Endometrial microvascular endothelial cells (primary cell): ENCODE measurements at regions not wholly inside any gene's neighbourhood (a gene's known extent, or its start where the extent isn't known, plus 50 kb on each side); places are given as distances from the start of the nearest gene placed in this dataset.
"Not testable (repeated sequence)": the region's sequence is repeated elsewhere in the genome, so short reads cannot be mapped to it uniquely, and the experiment has no call there.

Experiments
- in situ Hi-C: cut with HindIII; loops from 2 replicates; pipeline ENCODE4 v1.10.0; 2017; ENCODE audit warnings: low sequenced_read_pairs, low pct_unique_long_range_greater_than_20kb; ENCODE audit errors: inconsistent ontology term

GRCh38 chr18:55988537-55988936 lies 400.5 kb upstream of the TCF4 start:
- in situ Hi-C loops = no loop called here

DNA sequence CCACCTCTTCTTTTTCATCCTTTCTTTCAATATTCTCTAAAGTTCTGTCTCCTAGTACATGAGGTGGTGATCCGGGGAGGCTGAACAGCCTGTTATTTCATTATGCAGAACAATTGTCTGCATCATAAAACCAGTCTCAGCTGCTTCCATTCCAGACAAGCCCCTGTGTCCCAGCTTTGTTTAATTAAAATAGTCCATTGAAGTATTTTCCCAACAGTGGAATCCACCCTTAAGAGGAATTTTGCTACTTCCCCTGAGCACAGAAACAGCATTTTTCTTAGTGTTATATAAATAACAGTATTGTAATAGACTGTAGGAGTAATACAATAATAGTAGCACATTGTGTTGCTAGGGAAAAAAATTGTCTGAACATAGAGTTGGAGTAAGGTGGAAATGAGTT lies 395.4 kb upstream of the TCF4 start:
- in situ Hi-C loops = no loop called here

- in situ Hi-C loops = no loop called here
These were observed 395.0 kb upstream of the TCF4 start for GRCh38 chr18:55982992-55983391.

GRCh38 chr18:55981712-55982475 lies 393.9 kb upstream of the TCF4 start:
- in situ Hi-C loops = no loop called here

GRCh38 chr18:55974521-55974920 lies 386.5 kb upstream of the TCF4 start:
- in situ Hi-C loops = no loop called here

- in situ Hi-C loops = no loop called here
These were observed 380.6 kb upstream of the TCF4 start for GRCh38 chr18:55968550-55968949.

DNA sequence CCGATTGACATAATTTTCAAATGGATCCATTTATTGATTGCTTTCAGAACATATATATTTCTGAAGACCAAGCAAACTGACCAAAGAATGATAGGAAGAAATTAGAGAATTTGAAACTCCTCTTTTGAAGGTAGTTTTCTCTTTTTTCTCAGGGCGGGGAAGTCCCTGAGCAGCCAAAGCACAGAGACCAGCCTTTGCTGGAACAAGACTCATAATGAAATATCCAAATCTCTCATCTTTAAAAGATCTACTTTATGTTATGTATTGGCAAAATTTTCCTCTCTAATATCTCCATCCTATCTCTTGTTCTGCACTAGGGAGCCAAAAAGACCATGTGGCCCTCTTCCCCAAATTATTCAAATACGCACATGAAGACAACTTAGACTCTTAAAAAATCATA lies 379.0 kb upstream of the TCF4 start:
- in situ Hi-C loops = no loop called here

DNA sequence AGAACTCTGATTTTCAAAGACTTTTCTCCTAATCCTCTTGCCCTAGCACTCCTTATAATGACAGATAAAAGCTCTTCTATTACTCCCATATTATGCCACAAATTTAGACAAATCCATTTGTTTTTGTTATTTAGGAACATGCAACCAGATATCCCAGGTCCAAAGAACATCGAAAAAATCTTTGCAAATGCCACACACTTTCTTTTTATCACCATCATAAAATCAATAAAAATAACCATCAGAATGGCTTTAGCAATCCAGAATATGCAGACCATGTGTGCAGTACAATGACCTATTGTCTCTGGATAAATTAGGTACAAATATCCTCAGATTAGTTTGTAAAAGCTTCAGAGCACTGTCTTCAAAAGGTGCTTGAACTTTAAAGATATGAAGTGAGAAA lies 376.2 kb upstream of the TCF4 start:
- in situ Hi-C loops = no loop called here

- in situ Hi-C loops = no loop called here
These were observed 365.3 kb upstream of the TCF4 start for GRCh38 chr18:55953326-55953725.

GRCh38 chr18:55951738-55952137 lies 363.7 kb upstream of the TCF4 start:
- in situ Hi-C loops = not testable (repeated sequence)

DNA sequence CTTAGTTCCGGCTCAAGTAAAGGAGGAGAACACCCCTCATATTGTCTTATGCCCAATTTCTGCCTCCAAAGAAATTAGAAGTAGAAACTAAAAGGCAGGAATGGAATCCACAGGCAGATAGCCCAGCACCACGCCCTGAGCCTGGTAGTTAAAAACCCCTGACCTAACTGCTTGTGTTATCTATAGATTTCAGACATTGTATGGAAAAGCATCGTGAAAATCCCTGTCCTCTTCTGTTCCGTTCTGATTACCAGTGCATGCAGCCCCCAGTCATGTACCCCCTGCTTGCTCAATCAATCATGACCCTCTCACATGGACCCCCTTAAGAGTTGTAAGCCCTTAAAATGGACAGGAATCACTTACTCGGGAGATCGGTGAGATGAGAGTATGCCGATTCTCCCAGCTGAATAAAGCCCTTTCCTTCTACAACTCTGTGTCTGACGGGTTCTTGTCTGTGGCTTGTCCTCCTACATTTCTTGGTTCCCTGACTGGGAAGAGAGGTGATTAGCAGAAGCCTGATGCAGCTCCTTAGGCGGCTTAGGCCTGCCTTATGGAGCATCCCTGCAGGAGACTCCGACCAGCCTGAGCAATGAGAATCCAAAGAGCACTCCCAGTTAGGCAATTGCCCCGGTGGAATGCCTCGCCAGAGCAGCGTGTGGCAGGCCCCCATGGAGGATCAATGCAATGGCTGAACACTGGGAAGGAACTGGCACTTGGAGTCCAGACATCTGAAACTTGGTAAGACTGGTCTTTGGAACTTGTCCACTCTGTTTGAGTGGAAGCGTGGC lies 362.6 kb upstream of the TCF4 start:
- in situ Hi-C loops = no loop called here

DNA sequence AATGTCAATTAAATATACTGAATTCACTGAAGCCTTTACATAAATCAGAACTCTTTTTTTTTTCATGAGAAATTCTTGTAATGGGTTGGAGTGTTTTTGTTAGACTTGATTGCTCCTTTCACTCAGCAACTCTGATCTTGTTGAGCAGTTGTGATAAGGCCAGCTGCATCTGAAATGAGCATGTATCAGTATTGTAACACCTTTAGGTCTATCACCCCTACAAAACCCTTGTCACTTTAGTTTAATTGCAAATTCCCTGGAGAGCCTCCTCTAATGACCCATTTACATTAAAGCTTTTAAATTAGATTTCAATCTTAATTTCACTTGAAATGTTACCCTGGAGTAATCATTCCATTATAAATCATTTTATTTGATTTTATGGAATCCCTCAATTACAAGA lies 346.8 kb upstream of the TCF4 start:
- in situ Hi-C loops = no loop called here

DNA sequence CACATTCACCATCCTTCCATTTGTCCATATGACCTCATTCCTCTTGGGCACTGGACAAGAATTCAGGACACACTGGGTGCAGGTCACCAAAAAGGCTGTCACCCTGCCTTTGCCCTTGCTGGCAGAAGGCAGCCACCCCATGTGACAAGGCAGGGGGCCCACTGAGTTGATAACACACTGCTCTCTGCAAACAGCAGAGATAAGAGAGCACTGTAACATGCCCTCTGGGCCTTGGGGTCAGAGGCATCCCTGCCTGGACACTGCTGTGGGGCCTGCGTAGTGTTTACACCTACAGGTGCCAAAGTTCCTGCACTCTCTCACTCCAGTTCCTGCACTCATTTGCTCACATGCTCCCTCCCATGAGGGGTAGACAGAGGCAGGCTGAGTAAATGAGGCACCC lies 344.7 kb upstream of the TCF4 start:
- in situ Hi-C loops = no loop called here

- in situ Hi-C loops = no loop called here
These were observed 339.8 kb upstream of the TCF4 start for GRCh38 chr18:55927831-55928230.

DNA sequence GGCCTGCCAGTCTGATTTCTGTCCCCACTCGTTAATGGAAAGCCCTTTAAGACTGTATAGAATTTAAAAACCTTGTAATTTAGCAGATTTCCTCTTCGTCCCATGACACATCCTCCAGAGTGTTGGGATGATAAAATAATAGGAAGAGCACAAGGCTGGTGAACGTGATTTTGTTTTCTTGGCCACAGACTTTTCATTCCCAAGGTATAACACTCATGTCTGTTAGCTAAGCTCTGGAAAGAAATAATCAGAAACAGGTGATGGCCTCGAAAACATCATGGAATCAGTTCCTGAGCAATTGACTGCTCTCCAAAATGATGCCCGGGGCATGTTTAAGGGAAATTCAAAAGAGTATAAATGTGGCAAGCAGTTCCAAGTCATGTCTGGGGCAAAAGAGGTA lies 337.8 kb upstream of the TCF4 start:
- in situ Hi-C loops = no loop called here

- in situ Hi-C loops = no loop called here
These were observed 332.1 kb upstream of the TCF4 start for GRCh38 chr18:55920063-55920462.

DNA sequence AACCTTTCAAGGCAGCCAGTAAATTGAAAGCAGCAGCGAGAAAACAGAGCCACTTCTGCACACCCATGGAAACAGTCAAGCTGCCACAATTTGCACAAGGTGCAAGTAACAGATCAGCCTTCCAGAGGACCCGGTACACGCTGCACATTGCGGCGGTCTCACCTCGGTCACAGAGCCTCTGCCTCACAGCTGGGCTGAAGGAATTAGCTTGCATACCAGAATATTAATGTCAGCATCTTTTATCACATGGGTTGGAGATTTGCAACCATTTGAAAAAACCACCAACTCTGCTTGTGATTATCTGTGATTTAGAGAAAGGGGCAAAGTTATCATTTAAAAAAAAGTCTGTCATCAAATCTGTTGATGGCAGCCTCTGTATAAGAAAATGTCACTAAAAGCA lies 330.5 kb upstream of the TCF4 start:
- in situ Hi-C loops = no loop called here

DNA sequence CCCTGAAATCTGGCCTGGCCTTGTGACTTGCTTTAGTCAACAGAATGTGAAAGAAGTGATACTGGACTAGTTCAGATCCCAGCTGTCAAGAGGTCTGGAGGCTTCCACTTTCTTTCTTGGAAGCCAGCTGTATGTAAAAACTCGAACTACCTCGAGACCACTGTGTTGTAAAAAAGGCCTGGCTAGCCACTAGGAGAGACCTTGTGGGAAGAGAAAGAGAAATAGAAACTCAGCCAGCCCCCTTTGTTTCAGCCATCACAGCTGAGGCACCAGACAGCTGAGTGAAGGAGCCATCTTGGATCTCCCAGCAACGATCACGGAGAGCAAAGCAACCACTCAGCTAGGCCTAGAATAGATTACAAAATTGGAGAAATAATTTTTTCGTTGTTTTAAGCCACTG lies 324.9 kb upstream of the TCF4 start:
- in situ Hi-C loops = no loop called here

DNA sequence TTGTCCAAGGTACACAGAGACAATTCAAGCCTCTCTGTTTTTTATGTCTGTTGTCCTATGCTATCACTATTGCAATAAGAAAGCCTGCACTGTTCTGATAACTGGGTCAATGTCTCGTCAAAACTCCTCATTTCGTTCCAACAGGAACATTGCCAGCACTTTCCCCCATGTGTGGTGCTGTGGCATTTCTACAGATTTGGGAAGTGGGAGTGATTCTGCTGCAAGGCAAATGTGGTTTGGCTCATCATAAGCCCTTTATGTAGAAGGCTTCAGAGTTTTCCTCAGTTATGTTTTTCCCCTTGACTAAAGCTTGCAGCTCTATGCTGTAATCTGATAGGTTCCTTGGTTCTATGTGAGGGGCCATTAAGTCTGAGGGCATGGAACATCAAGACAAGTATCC lies 324.1 kb upstream of the TCF4 start:
- in situ Hi-C loops = no loop called here

DNA sequence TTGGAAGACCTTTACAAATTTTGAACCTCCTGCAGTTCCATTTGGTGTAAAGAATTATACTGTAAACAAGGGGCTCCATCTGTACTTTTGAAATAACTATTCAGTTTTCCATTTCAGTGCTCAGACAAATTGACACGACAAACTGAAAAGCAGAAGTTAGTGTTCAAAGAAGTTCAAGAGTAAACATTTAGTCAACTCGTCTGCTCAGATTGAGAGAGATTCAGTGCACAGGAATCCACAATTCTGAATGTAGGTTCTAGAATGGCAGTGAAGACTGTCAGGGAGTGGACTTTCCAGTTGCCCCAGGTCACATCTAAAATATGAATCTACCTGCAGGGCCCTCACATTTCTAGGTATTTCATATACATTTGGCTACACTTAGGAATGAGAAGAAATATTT lies 322.3 kb upstream of the TCF4 start:
- in situ Hi-C loops = no loop called here
